Hematopoietic multipotent progenitor cell (in vitro differentiated cells): ENCODE measurements at regions not wholly inside any gene's neighbourhood (a gene's known extent, or its start where the extent isn't known, plus 50 kb on each side); places are given as distances from the start of the nearest gene placed in this dataset. TPM values are rescaled to one million over a fixed set of nuclear protein-coding genes. Genes with fewer than 3 reads are reported as not detected.

ENCODE experiments used
- DNase-seq, 3 donors: peaks; one replicate each; pipeline ENCODE4 v3.0.0-alpha.2; 2011 to 2015; ENCODE audit warnings: low read depth in 2 of 3, low spot score in 2 of 3
- small RNA-seq: library from RNA; depleted of rRNA; stranded (forward); fragments of <200 nt; gene quantifications from one replicate; pipeline ENCODE3, GENCODE V24; 2012

- no peak for DNase-seq
Observed at GRCh38 chr2:64394153-64394552, 59.8 kb upstream of the LGALSL start.

GRCh38 chr2:64396001-64396400 lies 58.0 kb upstream of the LGALSL start:
- no peak for DNase-seq

DNA sequence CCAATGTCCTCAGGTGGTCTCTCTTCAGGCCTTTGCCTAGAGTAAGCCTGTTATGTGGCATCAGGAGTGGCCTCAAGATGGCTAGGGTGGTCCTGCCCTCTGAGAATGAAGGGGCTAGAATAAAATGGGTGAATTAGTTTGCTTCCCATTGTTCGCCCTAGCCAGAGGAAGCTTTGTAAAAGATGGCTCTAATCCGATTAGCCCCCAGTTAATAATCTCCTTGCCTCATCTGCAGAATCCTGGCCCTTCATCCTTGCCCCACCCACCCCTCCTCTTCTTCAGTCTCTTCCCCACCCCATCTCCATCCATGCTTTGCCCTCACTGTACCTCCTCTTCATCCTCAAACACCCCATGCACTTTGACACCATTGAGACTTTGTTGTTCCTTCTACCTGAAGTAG lies 57.4 kb upstream of the LGALSL start:
- no peak for DNase-seq

- no peak for DNase-seq
Observed at GRCh38 chr2:64398516-64399129, 55.3 kb upstream of the LGALSL start.

DNA sequence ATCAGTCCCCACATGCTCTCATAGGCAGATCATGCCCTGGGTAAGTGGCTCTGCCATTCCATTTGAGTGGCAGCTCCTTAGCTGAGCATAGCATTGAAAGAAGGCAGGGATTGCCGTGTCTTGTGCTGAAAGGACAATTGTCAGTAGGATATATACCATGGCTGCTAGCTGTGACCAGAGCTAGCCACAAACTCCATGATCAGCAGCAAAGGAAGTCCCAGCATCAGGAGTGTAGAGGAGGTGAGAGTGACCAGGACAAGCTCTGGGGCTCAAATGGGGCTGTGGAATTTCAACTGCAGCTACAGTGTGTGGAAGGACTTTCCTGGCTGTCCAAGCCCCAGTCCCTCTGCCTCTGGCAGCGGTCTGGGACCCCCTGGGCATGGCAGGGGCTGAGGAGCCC lies 54.4 kb upstream of the LGALSL start:
- DNase-seq: no peak

- no peak for DNase-seq
Observed at GRCh38 chr2:64400105-64400728, 53.7 kb upstream of the LGALSL start.

- DNase-seq: no peak
Observed at GRCh38 chr2:64400733-64401528, 53.0 kb upstream of the LGALSL start.

DNA sequence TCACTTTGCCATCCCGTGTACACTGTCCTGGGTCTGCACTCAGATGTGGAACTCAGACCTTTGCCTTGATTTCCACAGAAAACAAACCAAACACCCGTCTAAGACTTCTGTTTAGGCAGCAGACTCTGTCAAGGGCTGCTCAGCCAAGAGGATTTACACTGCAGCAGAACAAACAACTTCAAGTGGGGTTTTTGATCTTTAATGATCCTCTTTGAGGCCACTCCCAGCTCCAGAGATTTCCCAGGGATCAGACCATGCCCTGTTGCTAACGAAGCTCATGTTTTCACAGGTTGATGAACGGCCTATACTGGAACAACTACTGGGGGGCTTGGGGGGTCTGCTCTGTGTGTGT lies 52.5 kb upstream of the LGALSL start:
- DNase-seq: no peak

DNA sequence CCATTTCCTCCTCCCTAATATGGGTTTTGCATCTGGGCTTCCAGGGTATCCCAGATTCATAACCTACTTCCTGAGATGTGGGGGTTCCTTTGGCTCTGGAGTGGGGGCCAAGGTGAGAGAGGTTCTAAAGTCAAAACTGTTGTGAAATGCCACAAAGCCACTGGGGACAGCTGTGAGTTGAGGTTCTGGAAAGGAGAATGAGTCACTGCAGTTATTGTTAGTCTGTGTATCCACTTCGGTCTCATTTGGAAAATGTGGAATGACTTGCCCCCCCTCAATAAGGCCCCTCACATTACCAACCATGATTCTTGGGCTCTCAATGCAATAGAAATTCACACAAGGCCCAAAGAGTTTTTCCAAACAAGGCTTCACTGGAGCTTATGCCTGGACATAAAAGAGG lies 51.1 kb upstream of the LGALSL start:
- peak in 1 of 3 donors; percentile 14 for DNase-seq

DNA sequence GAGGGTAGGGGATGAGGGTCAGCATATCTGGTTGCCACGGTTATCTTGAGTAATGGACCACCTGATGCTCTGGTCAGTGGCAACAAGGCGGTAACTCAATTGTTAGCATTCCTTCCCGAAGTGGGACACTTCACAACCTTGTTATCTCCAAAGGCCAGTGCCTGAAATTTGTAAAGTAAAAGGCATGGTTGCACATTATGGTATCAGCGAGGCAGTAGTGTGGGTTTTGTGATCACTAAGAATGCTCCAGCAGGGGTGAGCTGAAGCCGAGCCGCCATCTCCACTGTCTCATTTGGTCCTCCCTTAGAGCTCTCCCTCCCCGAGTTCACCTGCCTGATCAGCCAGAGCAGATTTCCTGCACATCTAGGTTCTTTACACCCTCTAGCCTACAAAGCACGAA lies 50.5 kb upstream of the LGALSL start:
- no peak for DNase-seq

GRCh38 chr2:64404002-64404731 lies 49.8 kb upstream of the LGALSL start:
- DNase-seq: peak in 1 of 3 donors; percentile 16

Small RNA genes lying in the stretch of these regions (small RNA-seq; reads per million reads assigned to genes)
- not detected for gene AC012368.3
- not detected for gene MIR4433B
